ENCODE measurements at regions not wholly inside any gene's neighbourhood (a gene's known extent, or its start where the extent isn't known, plus 50 kb on each side); places are given as distances from the start of the nearest gene placed in this dataset.

DNA sequence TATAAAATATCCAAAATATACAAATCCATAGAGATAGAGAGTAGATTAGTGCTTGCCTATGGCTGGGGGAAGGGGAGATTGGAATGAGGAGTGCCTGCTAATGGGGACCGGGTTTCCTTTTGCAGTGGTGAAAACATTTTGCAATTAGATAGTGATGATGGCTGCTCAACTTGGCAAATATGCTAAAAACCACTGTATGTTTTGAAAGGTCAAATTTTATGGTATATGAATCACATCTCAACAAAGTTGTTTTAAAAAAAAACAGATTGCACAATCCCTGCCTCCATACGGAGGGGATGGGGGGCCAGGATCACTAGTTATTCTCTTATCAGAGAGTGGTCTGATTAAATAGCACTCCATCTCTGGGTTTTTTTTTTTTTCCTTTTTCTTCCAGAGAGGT, 76.9 kb upstream of the RIPOR2 start:
- no peak for DNase-seq (ENCODE audit: low read depth)

DNA sequence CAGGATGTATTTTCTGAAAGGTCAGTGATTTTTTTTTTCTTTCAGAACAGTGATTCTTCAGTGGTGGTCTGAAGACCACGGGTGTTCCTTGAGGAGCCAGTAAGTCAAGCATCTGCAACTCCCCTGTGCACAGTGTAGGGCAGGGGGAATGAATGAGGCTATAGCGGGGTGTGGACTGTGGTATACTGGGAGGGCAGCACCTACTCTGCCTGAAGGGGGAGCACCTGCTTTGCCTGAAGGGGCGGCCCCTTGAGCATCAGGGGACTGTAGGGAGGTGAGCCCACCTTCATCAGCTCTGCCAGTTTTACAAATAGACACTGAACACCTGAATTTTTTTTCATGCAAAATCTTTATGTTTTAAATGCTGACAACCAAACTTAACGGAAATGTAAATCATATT, 77.5 kb upstream of the RIPOR2 start:
- DNase-seq (ENCODE audit: low read depth), result no peak

DNA sequence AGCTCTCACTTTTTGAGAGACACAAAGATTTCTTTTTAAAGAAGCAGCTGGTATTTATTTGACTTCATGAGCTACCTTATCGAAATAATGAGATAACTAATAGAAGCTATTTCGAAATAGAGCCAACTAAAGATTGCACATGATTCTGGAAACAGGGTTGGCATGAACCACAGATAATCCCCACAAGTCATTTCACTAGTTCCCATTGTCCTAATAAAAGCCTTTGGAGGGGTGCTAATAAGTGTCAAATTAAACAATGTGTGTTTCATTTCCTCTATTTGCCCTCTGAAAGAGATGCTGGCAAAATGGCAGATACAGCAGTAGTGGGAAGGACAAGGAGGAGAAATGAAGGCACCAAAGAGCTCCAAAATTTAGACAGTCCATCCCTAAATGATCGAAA, 78.6 kb upstream of the RIPOR2 start:
- DNase-seq (ENCODE audit: low read depth), result no peak

DNA sequence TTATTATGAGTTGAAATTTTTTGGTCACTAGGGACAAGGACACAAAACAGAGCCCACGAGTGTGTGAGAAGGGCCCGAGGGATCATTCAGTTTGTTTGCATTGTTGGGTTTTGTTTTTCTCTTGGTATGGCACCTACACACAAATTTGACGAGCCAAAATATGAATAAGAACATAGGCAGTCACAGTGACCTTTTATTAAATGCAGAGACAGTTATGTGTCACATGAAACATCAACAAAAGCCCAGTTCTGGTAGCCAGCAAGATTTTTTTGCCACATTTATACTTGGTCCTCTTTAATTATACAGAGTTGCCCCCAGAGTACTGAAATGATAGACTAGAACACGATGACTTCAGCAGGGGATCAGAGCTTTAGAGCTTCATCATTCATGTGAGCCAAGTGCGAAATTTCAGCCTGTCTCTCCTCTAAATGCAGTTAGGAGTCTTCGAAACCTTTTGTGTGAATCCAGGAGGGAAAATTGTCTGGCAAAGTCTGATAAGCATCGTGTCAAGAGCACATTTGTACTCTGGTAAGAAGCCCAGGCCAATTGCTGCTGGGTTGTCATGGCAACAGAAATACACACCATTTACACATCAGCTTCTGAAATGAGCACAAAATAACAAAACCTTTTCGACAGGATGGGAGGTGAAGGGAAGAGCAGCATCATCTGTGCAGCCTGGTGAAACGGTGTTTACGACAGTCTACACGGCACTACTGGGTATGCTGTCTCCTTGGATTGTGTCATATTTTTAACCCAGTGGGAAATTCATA, 79.2 kb upstream of the RIPOR2 start:
- no peak for DNase-seq (ENCODE audit: low read depth)

DNA sequence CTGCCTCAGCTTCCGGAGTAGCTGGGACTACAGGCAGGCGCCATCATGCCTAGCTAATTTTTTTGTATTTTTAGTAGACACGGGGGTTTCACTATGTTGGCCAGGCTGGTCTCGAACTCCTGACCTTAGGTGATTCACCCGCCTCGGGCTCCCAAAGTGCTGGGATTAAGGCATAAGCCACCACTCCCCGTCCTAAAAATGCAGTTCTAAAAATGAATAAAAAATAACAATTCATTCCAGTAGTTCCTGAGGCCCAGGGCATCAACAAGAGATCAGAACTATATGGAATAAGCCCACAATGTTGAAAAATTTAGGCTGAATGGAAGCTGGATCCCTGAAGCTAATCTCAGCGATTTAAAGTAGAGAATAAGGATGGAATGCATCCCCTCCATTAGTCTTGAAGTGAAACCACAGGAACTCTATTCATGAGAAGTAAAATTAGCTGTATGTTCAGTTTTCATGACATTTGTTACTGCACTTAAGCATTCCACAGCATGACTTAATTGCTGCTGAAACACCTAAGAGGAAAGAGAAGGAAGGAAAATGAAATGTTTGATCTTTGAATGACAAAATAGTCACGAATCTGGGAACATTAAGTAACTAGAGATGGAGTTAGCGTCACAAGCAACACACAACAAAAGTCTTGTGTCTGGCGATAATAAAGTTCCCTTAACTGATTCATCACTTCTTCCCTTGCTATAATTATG, 80.4 kb upstream of the RIPOR2 start:
- DNase-seq (ENCODE audit: low read depth), result no peak

DNA sequence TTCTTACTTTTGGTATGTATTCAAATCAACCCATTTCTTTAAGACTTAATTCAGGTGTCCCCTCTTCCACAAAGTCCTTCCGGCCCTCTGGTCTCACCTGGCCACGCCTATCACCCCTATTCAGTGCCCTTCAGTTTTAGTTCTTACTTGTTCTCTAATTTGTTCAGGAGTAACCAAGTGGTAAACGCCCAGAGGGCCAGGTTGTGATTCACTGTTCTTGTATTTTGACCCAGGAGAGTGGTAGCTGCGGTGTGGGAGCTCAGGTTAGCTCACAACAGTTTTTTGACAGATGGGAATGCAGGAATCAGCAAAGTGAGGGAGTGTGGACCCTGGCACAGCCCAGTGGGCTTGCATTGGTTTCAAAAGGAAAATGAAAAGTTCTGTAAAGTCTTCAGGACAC, 81.7 kb upstream of the RIPOR2 start:
- no peak for DNase-seq (ENCODE audit: low read depth)

DNA sequence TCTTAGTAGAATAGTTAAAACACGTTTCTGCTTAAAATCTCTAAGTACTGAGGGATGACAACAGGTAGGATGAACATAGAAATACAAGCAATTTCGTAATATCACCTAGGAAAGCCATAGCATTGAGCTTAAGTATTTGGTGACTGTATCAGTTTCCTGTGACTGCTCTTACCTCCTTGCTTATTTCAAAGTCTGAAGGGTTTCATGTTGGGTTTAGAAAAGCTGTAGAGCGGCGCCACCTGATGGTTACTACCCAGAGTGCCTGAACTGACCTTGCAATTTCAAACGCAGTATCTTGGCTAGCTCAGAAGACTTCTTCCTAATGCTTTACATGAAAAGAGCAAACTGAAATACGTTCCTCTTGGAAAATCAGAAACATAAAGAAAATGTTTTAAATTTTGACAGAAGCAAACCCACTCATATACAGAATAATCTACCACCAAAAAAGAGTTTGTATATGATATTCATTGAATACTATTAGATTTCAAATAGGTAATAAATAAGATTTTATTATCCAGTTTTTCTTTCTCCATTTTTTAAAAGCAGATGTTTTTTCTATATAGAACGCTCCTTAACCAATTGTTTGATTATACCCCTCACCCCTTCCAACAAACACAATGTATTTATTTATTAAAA, 82.3 kb upstream of the RIPOR2 start:
- peak; percentile 72 for DNase-seq (ENCODE audit: low read depth)

DNA sequence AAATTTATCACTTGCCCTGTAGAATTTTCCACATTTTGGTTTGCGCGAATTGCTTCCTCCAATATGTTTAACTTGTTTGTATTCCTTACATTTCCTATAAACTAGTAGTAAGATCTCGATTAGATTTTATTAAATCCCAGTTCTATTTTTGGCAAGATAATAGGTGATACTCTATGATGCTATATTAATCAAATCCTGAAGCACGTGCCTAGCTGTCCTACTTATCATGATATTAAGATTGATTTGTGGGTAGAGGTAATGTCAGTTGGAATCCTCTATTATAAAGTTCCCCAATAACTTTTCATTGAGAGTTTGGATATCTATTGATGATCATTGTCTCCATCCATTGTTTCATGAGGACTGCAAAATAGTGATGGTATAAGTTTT, 82.8 kb upstream of the RIPOR2 start:
- DNase-seq (ENCODE audit: low read depth), result no peak

DNA sequence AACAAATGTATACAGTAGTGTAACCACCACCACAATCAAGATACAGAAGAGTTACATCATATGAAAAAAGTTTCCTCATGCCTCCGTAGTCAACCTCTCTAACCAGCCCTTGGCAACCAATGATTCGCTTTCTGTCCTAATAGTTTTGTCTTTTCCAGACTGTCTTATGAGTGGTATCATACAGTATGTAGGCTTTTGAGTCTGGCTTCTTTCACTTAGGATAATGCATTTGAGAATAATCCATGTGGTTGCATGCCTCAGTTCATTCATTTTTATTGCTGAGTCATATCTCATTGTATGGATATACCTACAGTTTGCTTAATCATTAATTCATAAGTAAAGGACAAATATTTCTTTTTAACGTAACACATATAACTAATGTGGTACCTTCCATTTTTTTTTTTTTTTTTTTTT, 86.4 kb upstream of the RIPOR2 start:
- DNase-seq (ENCODE audit: low read depth), result no peak

DNA sequence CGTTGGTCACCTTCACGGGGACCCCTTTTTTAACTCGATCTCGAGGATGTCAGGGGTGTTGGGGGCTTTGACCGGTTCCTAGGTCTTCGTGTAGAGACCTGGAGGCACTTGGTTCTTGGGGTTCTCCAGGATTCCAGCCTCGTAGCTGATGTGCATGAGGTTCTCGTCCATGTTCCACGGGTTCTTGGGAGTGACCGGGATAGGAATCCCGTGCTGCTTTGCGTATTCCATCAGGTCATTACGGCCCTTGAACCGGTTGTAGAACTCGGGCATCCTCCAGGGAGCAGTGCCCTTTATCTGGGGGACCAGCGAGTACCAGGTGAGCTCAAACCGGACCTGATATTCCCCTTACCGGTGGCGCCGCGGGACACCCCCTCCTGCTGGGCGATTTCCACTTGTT, 88.0 kb upstream of the RIPOR2 start:
- no peak for DNase-seq (ENCODE audit: low read depth)

DNA sequence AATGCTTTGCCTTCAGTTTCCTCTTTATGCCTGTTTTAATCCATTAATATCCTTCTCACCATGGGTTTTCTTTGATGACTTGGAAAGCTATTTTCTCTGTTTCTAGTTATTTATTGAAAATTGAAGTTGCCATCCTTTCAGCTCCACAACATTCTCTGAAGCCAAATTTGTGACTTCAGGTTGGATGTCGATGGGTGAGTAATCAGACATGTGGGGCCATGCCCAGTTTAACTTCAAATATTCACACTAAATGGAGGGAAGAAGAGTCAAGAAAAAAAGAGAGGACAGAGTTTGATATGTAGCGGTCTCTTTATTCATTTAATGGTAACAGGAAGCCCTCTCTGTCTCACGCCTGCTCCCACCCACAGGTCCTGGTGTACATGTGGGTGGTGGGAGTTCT, 89.1 kb upstream of the RIPOR2 start:
- DNase-seq (ENCODE audit: low read depth), result no peak

DNA sequence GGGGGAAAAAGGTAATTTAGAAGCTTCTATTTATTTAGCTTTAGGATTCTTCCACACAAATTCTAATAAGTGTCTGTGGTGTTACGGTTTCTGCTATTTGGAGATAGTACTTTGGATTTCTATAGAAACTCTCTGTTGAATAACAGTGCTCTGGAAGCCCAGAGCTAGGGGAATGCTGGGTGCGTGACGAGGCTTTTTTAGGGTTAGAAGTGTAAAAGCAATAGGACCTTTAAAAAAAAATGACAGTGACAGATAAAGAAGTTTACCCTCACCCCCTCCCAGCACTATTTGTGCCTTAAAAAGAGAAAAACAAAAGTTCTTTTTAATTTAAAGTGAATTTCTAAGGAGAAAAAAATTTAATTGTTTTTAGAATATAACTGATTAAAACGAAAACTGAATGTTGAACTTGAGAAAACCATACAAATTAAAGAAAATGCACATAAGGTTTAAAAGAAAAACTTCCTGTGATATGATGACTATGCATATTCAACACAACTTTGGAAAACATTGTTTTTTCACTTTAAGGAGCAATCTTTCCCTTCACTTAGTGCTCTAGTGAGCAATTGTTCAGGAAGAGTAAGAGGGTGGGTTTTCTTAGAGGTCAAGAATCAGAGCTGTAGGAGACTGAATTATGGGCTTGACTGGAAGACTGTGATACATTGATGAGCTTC, 89.6 kb upstream of the RIPOR2 start:
- no peak for DNase-seq (ENCODE audit: low read depth)

DNA sequence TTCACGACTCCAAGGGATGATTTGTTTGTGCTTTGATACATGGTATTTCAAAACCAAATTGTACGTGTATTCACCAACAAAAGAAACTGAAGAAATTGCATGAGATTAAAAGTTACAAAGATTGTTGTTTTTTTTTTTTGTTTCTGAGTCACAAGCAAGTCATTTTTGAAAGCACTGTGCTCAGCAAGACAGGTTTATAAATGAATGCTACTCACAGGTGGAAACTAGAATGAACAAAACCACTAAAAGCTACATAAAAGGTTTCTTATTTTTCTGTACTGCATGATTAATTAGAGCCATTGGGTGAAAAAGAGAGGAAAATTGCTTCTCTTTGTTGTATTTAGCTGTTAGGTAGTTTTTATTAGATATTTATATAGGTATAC, 90.2 kb upstream of the RIPOR2 start:
- DNase-seq (ENCODE audit: low read depth), result no peak

DNA sequence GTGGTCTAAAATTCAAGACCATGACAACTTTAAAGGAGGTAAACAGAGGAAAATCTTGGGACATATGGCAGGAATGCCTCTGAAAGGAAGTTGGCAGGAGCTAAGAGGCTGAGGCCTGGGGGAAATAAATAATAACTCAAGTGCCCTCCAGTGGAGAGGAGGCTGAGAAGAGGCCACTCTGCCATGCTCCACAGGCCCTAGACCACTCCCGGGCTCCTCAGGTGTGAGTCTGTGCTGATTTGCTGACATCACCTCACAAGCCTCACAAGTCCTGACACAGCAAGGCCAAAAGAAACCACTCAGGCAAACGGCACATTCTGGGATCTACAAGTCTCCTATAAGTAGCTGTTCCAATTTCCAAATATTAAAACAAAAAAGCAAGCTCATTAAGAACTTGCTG, 91.0 kb upstream of the RIPOR2 start:
- DNase-seq (ENCODE audit: low read depth), result no peak

DNA sequence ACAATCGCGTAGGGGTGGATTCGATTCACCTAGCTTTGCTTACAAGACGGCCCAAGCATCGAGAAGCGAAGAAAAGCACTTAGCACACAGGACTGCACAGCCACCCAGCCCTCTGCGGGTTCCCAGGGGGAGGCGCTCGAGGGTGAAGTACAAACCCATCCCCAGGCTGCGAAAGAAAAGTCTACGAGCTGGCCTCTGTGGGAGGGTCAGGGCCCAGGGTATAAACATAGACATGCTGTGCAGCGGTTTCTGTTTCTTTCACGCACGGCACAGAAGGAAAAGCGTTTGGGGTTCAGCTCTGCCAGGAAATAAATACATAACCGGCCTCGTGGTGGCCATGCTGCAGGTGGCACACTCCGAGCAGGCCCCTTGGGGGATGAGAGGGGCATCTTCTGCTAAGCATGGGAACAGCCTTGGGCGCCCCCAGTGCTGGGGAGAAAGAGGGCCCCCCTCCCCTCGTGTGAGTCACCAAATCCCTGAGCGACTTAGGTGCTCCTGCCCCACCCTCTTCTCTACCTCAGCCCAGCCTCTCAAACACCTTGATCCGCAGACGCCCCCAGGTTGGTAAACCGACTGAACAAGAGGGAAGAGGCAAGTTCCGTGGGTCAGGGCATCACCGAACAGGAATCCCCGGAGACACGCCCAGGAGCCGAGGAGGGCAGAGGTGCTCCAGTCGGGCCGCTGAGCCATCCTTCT, 91.6 kb upstream of the RIPOR2 start:
- DNase-seq (ENCODE audit: low read depth), result peak; percentile 68

DNA sequence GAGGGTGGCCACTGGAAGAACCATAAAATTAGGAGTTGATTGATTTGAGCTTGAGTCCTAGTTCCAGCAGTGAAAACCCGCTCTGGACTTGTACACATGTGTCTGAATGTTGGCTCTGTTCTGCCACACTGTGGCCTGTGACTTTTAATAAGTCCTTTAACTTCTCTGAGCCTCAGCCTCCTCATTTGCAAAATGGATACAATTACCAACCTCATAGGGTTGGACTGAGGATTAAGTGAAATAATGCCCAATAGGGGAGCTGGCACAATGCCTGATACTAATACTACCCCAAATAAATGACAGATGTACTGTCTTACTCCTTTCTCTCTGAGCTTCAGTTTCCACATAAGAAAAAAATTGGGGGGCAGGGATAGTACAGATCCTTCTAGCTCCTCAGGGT, 92.6 kb upstream of the RIPOR2 start:
- DNase-seq (ENCODE audit: low read depth), result no peak

DNA sequence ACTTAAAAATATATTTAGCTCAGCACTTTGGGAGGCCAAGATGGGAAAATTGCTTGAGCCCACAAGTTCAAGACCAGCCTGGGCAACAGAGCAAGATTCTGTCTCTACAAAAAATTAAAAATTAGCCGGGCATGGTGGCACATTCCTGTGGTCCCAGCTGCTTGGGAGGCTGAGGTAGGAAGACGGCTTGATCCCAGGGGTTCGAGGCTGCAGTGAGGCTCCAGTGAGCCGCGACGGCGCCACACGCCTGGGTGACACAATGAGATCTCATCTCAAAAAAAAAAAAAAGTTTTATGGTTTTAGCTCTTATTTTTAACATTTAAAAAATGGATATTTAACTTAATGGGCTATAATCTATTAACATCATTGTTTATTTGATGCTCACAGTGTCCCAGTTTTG, 97.2 kb upstream of the RIPOR2 start:
- DNase-seq (ENCODE audit: low read depth), result no peak

DNA sequence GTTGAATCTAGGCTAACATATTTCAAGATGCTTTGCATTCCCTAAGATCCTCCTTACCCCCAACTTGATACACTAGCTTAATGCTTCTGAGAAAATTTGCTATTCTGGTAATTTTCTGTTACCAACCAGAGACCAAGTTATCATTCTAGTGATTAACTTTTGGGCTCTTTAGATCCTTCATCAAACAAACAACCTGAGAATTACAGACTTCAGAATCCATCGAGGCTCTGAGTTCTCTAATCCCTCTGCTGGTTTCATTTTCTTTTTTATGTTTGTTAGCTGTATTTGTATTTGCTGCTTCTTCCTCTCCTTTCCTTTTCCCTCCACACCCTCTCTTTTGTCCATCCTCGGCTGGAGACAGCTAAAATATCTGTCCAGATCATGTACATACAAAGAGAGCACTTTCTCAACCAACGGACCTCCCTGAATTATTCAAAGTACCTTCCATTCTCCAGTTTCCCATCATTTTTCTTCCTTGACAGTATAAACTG, 98.7 kb upstream of the RIPOR2 start:
- no peak for DNase-seq (ENCODE audit: low read depth)

DNA sequence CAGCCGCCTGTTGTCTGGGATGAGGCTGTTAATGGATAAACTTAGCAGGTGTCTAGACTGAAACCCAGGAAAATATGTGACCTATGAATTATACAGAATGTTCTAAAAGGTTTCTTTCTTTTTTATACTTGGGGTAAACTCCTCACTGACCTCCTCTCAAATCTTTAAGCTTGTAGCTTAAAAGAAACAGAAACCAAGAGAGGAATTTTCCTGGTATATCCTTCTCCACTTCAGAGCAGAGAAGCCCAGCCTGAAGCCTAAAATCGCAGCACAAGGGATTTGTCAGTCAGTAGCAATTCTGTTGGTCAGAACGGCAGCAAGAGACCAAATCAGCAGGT, 99.4 kb upstream of the RIPOR2 start:
- DNase-seq (ENCODE audit: low read depth), result no peak

DNA sequence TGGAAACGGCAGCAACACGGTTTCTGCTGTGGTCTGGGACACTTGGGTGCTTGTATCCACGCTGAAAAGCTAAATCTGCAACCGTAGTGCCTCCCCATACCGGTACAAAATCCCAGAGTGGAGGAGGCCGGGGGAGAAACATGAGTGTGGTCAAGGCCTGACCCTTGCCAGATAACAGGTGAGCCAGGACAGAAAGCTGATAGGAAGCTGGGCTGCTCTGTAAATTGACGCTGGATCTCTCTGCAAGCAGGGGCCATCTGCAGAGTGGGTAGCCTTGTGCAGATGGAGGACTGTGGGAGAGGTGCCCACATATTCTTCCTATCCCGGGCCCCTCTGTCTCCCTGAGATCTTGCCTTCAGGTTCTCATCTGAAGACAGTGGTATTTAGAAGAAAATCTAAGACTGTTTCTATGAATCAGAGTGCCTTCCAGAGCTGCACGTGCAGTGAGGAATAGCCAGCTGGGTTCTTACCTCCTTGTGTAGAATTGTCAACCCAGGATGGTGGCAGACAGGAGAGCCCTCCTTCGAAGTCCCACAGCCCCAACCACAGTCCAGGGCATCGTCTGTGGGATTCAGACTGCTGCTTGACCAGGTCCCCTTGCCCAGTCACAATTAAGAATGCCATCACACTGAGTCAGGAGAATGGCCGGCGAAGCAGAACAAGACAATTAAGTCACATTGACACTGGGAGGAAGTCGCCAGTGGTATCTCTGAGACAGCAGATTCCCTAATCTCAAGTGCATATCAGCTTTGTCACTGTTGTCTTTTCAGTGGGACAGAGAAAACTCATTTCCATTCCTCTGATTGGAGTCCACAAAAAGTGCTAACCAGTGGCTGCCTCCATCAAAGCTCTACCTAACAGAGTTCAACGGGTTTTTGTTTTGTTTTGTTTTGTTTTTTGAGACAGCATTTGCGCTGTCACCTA, 100.0 kb upstream of the RIPOR2 start:
- DNase-seq (ENCODE audit: low read depth), result no peak

DNA sequence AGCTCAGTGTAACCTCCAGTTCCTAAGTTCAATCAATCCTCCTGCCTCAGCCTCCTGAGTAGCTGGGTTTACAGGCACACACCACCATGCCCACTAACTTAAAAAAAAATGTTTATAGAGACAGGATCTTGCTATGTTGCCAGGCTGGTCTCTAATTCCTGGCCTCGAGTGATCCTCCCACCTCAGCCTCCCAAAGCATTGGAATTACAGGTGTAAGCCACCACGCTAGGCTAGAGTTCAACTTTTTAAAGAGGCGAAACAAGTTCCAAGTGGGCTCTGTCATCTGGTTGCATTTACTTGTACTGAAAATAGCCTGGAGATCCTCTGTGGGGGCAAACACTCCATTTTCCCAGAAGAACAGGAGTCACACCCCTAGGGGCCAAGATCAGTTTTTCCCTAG, 100.7 kb upstream of the RIPOR2 start:
- DNase-seq (ENCODE audit: low read depth), result no peak

All from activated T-cell treated with anti-CD3 and anti-CD28 coated beads for 24 hours (primary cell).